T-helper 2 cell treated with Interferon-gamma antibody and Interleukin-4, amounts not matched to agents 5 μg/mL and 100 μg/mL, for 36 hours (primary cell): ENCODE measurements at regions not wholly inside any gene's neighbourhood (a gene's known extent, or its start where the extent isn't known, plus 50 kb on each side); places are given as distances from the start of the nearest gene placed in this dataset.

Experiments
- DNase-seq: peaks from one replicate; pipeline ENCODE4 v3.0.0; 2021; ENCODE audit warnings: low spot score
- H3K27ac Mint-ChIP-seq: one replicate; pipeline ENCODE4 v1.8.0; 2021; ENCODE audit warnings: mild to moderate bottlenecking, mixed read lengths
- H3K27me3 Mint-ChIP-seq: one replicate; pipeline ENCODE4 v1.8.0; 2021; ENCODE audit warnings: low read depth, mixed read lengths
- H3K36me3 Mint-ChIP-seq: one replicate; pipeline ENCODE4 v1.8.0; 2021; ENCODE audit warnings: low read depth, mixed read lengths
- H3K4me1 Mint-ChIP-seq: one replicate; pipeline ENCODE4 v1.8.0; 2021; ENCODE audit warnings: low read depth, mixed read lengths
- H3K4me3 Mint-ChIP-seq: one replicate; pipeline ENCODE4 v1.8.0; 2022; ENCODE audit warnings: mild to moderate bottlenecking, moderate library complexity, mixed read lengths
- H3K9me3 Mint-ChIP-seq: one replicate; pipeline ENCODE4 v1.8.0; 2021; ENCODE audit warnings: mixed read lengths

DNA sequence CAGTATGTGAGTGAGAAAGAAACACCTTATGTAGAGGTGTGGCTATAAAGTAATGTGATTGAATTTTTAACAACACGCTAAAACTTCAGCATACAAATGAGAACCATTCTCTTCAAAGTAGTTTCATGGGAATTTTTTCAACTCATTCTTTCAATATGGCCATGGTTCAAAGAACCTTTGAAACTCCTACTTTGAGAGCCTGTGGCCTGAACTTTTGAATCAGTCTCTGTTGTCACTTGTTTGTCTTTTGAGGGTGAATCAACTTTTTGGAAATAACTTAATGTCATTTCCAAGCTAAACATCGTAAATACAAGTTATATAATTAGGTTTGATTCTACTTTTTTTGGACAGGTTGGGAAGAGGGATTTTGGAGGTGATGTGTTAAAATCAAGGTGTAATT, 49.9 kb upstream of the CASK start:
- H3K4me1 Mint-ChIP-seq, result no peaks in the 10 kb centered on the region

More for the DNA sequence above, 49.9 kb upstream of the CASK start:
- H3K27ac Mint-ChIP-seq, result no peak overlapping the region
- no peaks in the 10 kb centered on the region for H3K36me3 Mint-ChIP-seq
- no peak for DNase-seq
- H3K4me3 Mint-ChIP-seq, result no peak overlapping the region
- no peaks in the 10 kb centered on the region for H3K27me3 Mint-ChIP-seq
- H3K9me3 Mint-ChIP-seq, result no peaks in the 10 kb centered on the region
